Ovary (tissue), 3 donors: ENCODE measurements at regions not wholly inside any gene's neighbourhood (a gene's known extent, or its start where the extent isn't known, plus 50 kb on each side); places are given as distances from the start of the nearest gene placed in this dataset.

ENCODE experiments used
- POLR2A ChIP-seq: fragments of 450-650 bp; IDR thresholded peaks from one replicate; pipeline ENCODE4 v1.6.1; 2017; ENCODE audit warnings: antibody characterized with exemption, mild to moderate bottlenecking, moderate library complexity
- TF ChIP-seq, protein P1 (sequence below), 3 donors: fragments of 450-650 bp in 2 of 3; fragments of 200-600 bp in 1 of 3; IDR thresholded peaks; one replicate each; pipeline versions ENCODE4 v1.5.1 to v1.8.0; 2016 to 2022; ENCODE audit warnings: antibody characterized with exemption in 3 of 3, mild to moderate bottlenecking in 1 of 3
- donor health status: DM: no; HTN: no; CAD: no.

DNA sequence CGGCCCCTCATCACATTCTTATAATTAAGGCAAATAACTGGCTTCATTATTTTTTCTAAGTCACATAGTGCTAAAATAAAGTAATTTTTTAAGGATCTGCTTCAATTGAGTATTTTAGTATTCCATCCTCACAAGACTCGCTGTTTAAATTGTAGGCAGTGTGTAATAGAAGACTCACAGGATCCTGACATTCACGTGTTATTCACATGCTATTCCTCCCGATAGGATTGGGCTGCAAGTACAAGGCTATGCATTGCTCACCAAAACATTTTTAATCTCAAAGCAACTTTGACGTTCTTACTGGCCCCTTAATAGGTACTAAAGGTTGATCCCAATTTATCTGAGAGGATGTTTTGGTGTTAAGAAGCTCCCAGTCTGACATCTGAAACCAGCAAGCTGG lies 127.6 kb upstream of the L3MBTL4 start:
- no peak for TF ChIP-seq POLR2A
- TF ChIP-seq, protein P1, sequence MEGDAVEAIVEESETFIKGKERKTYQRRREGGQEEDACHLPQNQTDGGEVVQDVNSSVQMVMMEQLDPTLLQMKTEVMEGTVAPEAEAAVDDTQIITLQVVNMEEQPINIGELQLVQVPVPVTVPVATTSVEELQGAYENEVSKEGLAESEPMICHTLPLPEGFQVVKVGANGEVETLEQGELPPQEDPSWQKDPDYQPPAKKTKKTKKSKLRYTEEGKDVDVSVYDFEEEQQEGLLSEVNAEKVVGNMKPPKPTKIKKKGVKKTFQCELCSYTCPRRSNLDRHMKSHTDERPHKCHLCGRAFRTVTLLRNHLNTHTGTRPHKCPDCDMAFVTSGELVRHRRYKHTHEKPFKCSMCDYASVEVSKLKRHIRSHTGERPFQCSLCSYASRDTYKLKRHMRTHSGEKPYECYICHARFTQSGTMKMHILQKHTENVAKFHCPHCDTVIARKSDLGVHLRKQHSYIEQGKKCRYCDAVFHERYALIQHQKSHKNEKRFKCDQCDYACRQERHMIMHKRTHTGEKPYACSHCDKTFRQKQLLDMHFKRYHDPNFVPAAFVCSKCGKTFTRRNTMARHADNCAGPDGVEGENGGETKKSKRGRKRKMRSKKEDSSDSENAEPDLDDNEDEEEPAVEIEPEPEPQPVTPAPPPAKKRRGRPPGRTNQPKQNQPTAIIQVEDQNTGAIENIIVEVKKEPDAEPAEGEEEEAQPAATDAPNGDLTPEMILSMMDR (IDR thresholded peaks at IDR 0.05): no peak
